ENCODE measurements at regions not wholly inside any gene's neighbourhood (a gene's known extent, or its start where the extent isn't known, plus 50 kb on each side); places are given as distances from the start of the nearest gene placed in this dataset.
A peak's percentile ranks its signal among the peaks of the same experiment; 100 is the strongest.

DNA sequence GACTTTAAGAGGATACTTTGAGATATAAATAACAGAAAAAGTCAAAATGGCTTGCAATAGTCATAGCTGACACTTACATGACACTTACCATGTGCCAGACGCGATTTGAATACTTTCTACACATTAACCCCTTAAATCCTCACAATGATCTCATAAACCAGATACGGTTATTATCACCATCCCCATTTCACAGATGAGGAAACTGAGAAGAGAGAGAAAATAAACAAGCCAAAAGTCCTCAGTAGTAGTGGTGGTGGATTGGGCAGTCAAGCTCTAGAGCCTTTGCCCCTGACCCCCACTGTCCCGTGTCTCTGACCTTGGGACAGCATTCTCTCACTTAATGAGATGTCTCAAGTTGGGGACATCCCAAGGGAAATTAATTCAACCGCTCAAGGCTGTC is 105.2 kb upstream of the TAF1B start:
- no peak overlapping the region for H3K4me3 ChIP-seq (ENCODE audit: low read depth, low read length)
- no peak overlapping the region for H3K4me2 ChIP-seq (ENCODE audit: low read length)
- H3K9me3 ChIP-seq (ENCODE audit: control insufficient read depth, low read length), result no peaks in the 10 kb centered on the region
- H2AFZ ChIP-seq, result no peak overlapping the region
- H3K27me3 ChIP-seq (ENCODE audit: control insufficient read depth, insufficient read depth, low read length), result no peaks in the 10 kb centered on the region
- peak overlapping the region; percentile 52 for H3K27ac ChIP-seq
- H3K4me1 ChIP-seq, result no peaks in the 10 kb centered on the region
- TF ChIP-seq, protein P1, sequence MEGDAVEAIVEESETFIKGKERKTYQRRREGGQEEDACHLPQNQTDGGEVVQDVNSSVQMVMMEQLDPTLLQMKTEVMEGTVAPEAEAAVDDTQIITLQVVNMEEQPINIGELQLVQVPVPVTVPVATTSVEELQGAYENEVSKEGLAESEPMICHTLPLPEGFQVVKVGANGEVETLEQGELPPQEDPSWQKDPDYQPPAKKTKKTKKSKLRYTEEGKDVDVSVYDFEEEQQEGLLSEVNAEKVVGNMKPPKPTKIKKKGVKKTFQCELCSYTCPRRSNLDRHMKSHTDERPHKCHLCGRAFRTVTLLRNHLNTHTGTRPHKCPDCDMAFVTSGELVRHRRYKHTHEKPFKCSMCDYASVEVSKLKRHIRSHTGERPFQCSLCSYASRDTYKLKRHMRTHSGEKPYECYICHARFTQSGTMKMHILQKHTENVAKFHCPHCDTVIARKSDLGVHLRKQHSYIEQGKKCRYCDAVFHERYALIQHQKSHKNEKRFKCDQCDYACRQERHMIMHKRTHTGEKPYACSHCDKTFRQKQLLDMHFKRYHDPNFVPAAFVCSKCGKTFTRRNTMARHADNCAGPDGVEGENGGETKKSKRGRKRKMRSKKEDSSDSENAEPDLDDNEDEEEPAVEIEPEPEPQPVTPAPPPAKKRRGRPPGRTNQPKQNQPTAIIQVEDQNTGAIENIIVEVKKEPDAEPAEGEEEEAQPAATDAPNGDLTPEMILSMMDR (IDR thresholded peaks at IDR 0.05), result no peak
- no peak overlapping the region for H3K9ac ChIP-seq
- no peaks in the 10 kb centered on the region for H3K79me2 ChIP-seq
- no peaks in the 10 kb centered on the region for H3K36me3 ChIP-seq (ENCODE audit: control insufficient read depth, insufficient read depth, low read length)

- Histone ChIP-seq H3K4me1 (no peaks in the 10 kb centered on the region), H3K9ac (no peak overlapping the region), H3K27ac (peak overlapping the region; percentile 52), H3K79me2 (no peaks in the 10 kb centered on the region), H3K9me3 (ENCODE audit: control insufficient read depth, low read length) (no peaks in the 10 kb centered on the region), H2AFZ (peak overlapping the region; percentile 19), H3K36me3 (ENCODE audit: control insufficient read depth, insufficient read depth, low read length) (no peaks in the 10 kb centered on the region), H3K4me3 (ENCODE audit: low read depth, low read length) (no peak overlapping the region), H3K4me2 (ENCODE audit: low read length) (no peak overlapping the region), H3K27me3 (ENCODE audit: control insufficient read depth, insufficient read depth, low read length) (no peaks in the 10 kb centered on the region)
- TF ChIP-seq, protein P1 (IDR thresholded peaks at IDR 0.05), result no peak
These were observed 104.5 kb upstream of the TAF1B start for GRCh38 chr2:9738535-9739496.

DNA sequence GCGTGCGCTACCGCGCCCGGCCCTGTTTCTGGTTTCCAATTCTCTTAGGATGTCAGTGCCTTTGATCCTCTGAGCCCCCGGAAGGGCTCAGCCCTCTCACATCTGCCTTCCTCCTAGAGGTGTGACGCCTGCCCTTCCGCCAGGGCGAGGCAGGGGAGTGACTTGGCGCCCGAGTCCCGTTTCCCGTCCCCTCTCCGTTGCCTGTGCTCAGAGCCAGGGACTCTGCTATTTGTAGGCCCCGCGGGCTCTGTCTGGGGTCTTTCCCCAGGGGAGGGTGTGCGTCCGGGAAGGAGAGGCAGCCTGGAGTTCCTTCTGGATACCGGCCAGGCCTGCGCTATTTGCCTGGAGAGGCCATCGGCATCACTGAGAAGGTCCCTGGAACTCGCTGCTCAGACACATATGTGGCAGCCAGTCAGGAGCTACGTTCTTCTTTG is 103.7 kb upstream of the TAF1B start:
- Histone ChIP-seq H3K4me3 (ENCODE audit: low read depth, low read length) (no peak overlapping the region), H3K27me3 (ENCODE audit: control insufficient read depth, insufficient read depth, low read length) (no peaks in the 10 kb centered on the region)

GRCh38 chr2:9740382-9741073 is 102.7 kb upstream of the TAF1B start:
- Histone ChIP-seq H3K4me2 (ENCODE audit: low read length) (no peak overlapping the region), H2AFZ (no peak overlapping the region), H3K79me2 (no peaks in the 10 kb centered on the region), H3K9ac (no peak overlapping the region), H3K9me3 (ENCODE audit: control insufficient read depth, low read length) (no peaks in the 10 kb centered on the region), H3K27ac (no peak overlapping the region), H3K4me3 (ENCODE audit: low read depth, low read length) (no peak overlapping the region), H3K4me1 (no peaks in the 10 kb centered on the region), H3K27me3 (ENCODE audit: control insufficient read depth, insufficient read depth, low read length) (no peaks in the 10 kb centered on the region), H3K36me3 (ENCODE audit: control insufficient read depth, insufficient read depth, low read length) (no peaks in the 10 kb centered on the region)
- TF ChIP-seq, protein P1 (IDR thresholded peaks at IDR 0.05), result no peak

More for the DNA sequence above, 103.7 kb upstream of the TAF1B start:
- Histone ChIP-seq H3K36me3 (ENCODE audit: control insufficient read depth, insufficient read depth, low read length) (no peaks in the 10 kb centered on the region), H3K4me1 (no peaks in the 10 kb centered on the region), H3K9me3 (ENCODE audit: control insufficient read depth, low read length) (no peaks in the 10 kb centered on the region), H3K79me2 (no peaks in the 10 kb centered on the region), H2AFZ (peak overlapping the region; percentile 19), H3K27ac (peak overlapping the region; percentile 52), H3K4me2 (ENCODE audit: low read length) (no peak overlapping the region), H3K9ac (no peak overlapping the region)
- TF ChIP-seq, protein P1 (IDR thresholded peaks at IDR 0.05), result no peak
